Neuronal stem cell (in vitro differentiated cells): ENCODE measurements at regions not wholly inside any gene's neighbourhood (a gene's known extent, or its start where the extent isn't known, plus 50 kb on each side); places are given as distances from the start of the nearest gene placed in this dataset.

Source experiments
- DNase-seq: peaks from one replicate; pipeline ENCODE4 v3.0.0-alpha.2; 2013; ENCODE audit warnings: low spot score
- H2AFZ ChIP-seq: one replicate; pipeline ENCODE4 v1.6.1; 2013; ENCODE audit warnings: mild to moderate bottlenecking, low read length, inconsistent platforms
- H2AK5ac ChIP-seq: 2 replicates; pipeline ENCODE4 v1.6.1; 2013; ENCODE audit warnings: low read depth, mild to moderate bottlenecking, inconsistent platforms, low read length, moderate library complexity, mixed read lengths
- H2BK120ac ChIP-seq: 2 replicates; pipeline ENCODE4 v1.6.1; 2013; ENCODE audit warnings: low read depth, mild to moderate bottlenecking, inconsistent platforms, low read length, moderate library complexity, mixed read lengths
- H2BK12ac ChIP-seq: one replicate; pipeline ENCODE4 v1.6.1; 2013; ENCODE audit warnings: low read length, inconsistent platforms
- H2BK15ac ChIP-seq: 2 replicates; pipeline ENCODE4 v1.6.1; 2013; ENCODE audit warnings: mild to moderate bottlenecking, low read length, inconsistent platforms, mixed read lengths
- H2BK5ac ChIP-seq: one replicate; pipeline ENCODE4 v1.6.1; 2013; ENCODE audit warnings: inconsistent platforms, mild to moderate bottlenecking, low read length, moderate library complexity
- H3K14ac ChIP-seq: one replicate; pipeline ENCODE4 v1.6.1; 2013; ENCODE audit warnings: low read length, inconsistent platforms
- H3K18ac ChIP-seq: 2 replicates; pipeline ENCODE4 v1.6.1; 2013; ENCODE audit warnings: low read length, inconsistent platforms
- H3K23ac ChIP-seq: 2 replicates; pipeline ENCODE4 v1.6.1; 2013; ENCODE audit warnings: low read depth, mild to moderate bottlenecking, mixed read lengths, low read length, inconsistent platforms; ENCODE audit not compliant: poor library complexity
- H3K27ac ChIP-seq: replicated peaks from 3 replicates; pipeline ENCODE4 v1.5.1; 2013; ENCODE audit warnings: low read length, inconsistent platforms
- H3K27me3 ChIP-seq, 3 experiments: 2 replicates each; pipeline ENCODE4 v1.6.1; 2013; ENCODE audit warnings: low read length in 3 of 3, mild to moderate bottlenecking in 2 of 3, inconsistent platforms in 1 of 3, low read depth in 1 of 3, mixed read lengths in 1 of 3, moderate library complexity in 1 of 3; ENCODE audit not compliant: control insufficient read depth in 3 of 3, insufficient read depth in 3 of 3
- H3K36me3 ChIP-seq, 2 donors: replicated peaks in 1 of 2; 2 replicates each; pipeline ENCODE4 v1.6.1; 2013; ENCODE audit warnings: low read length in 2 of 2; ENCODE audit not compliant: control insufficient read depth in 2 of 2, insufficient read depth in 2 of 2
- H3K4ac ChIP-seq: 2 replicates; pipeline ENCODE4 v1.6.1; 2013; ENCODE audit warnings: inconsistent platforms, mild to moderate bottlenecking, low read length, moderate library complexity
- H3K4me1 ChIP-seq, 2 donors: 1 replicate in 1 of 2; 2 replicates in 1 of 2; pipeline ENCODE4 v1.6.1; 2013; ENCODE audit warnings: low read length in 2 of 2, low read depth in 1 of 2; ENCODE audit not compliant: control insufficient read depth in 2 of 2, insufficient read depth in 1 of 2
- H3K4me2 ChIP-seq: one replicate; pipeline ENCODE4 v1.6.1; 2013; ENCODE audit warnings: mild to moderate bottlenecking, low read length, inconsistent platforms; ENCODE audit not compliant: insufficient read depth, poor library complexity, severe bottlenecking
- H3K4me3 ChIP-seq, 2 donors: 2 replicates each; pipeline ENCODE4 v1.5.1; 2013; ENCODE audit warnings: low read length in 2 of 2, mild to moderate bottlenecking in 2 of 2, inconsistent platforms in 1 of 2, moderate library complexity in 1 of 2
- H3K79me1 ChIP-seq: one replicate; pipeline ENCODE4 v1.6.1; 2013; ENCODE audit warnings: low read depth, mild to moderate bottlenecking, inconsistent platforms, low read length, moderate library complexity
- H3K9ac ChIP-seq: one replicate; pipeline ENCODE4 v1.6.1; 2013; ENCODE audit warnings: mild to moderate bottlenecking, low read depth, low read length, inconsistent platforms; ENCODE audit not compliant: poor library complexity
- H3K9me3 ChIP-seq, 2 donors: replicated peaks in 1 of 2; 2 replicates each; pipeline versions ENCODE3 to v1.6.1; 2013; ENCODE audit warnings: low read length in 2 of 2, mild to moderate bottlenecking in 2 of 2, inconsistent platforms in 1 of 2, low read depth in 1 of 2, mixed read lengths in 1 of 2, moderate library complexity in 1 of 2; ENCODE audit not compliant: control insufficient read depth in 2 of 2, insufficient read depth in 1 of 2
- H4K8ac ChIP-seq: one replicate; pipeline ENCODE4 v1.6.1; 2013; ENCODE audit warnings: low read depth, mild to moderate bottlenecking, inconsistent platforms, low read length, moderate library complexity
- H4K91ac ChIP-seq: one replicate; pipeline ENCODE4 v1.6.1; 2013; ENCODE audit warnings: low read length, low read depth, mild to moderate bottlenecking, inconsistent platforms; ENCODE audit not compliant: poor library complexity
- WGBS, 2 donors: extraction: QIAGEN DNeasy Blood & Tissue Kit; methylation state at CpG; one replicate each; pipeline ENCODE4 v1.1.7; 2013; ENCODE audit warnings: missing lambda C conversion rate in 2 of 2, mixed read lengths in 1 of 2; ENCODE audit not compliant: insufficient read length in 2 of 2, insufficient replicate concordance in 1 of 2; ENCODE audit errors: extremely low coverage in 2 of 2; 5-methylcytosine and 5-hydroxymethylcytosine counted together

- Histone ChIP-seq H3K14ac (no peak overlapping the region), H3K4me3 (no peak overlapping the region), H2AFZ (no peak overlapping the region), H3K23ac (no peak overlapping the region), H2BK120ac (no peak overlapping the region), H3K4me2 (no peak overlapping the region), H2BK15ac (no peak overlapping the region), H2AK5ac (no peak overlapping the region), H3K9ac (no peak overlapping the region), H3K27me3 (no peaks in the 10 kb centered on the region), H2BK5ac (no peak overlapping the region), H3K36me3 (no peaks in the 10 kb centered on the region), H2BK12ac (no peak overlapping the region), H3K18ac (no peak overlapping the region), H3K79me1 (no peaks in the 10 kb centered on the region), H3K4ac (no peak overlapping the region), H3K9me3 (peaks cover 0 to 2% of the 10 kb centered on the region in 2 donors), H4K8ac (no peak overlapping the region), H4K91ac (no peak overlapping the region), H3K4me1 (peaks cover 4 to 15% of the 10 kb centered on the region in 2 donors), H3K27ac (no peak overlapping the region)
- no peak for DNase-seq
- WGBS, 2 donors = no CpG with 5 or more reads among the region's 13 CpGs
These were observed 591.4 kb downstream of the CCDC171 start for GRCh38 chr9:16143947-16144890.

- Histone ChIP-seq H3K4me3 (no peak overlapping the region), H3K4me2 (no peak overlapping the region), H3K79me1 (no peaks in the 10 kb centered on the region), H3K4ac (no peak overlapping the region), H3K27ac (no peak overlapping the region), H3K14ac (no peak overlapping the region), H2AK5ac (peak overlapping the region; percentile 33), H3K18ac (peak overlapping the region; percentile 53), H2BK12ac (no peak overlapping the region), H4K91ac (no peak overlapping the region), H2BK120ac (no peak overlapping the region), H3K9ac (no peak overlapping the region), H4K8ac (no peak overlapping the region), H2BK5ac (no peak overlapping the region), H3K9me3 (peaks cover 0 to 2% of the 10 kb centered on the region in 2 donors), H3K27me3 (no peaks in the 10 kb centered on the region), H3K36me3 (no peaks in the 10 kb centered on the region), H2AFZ (no peak overlapping the region), H3K4me1 (peaks cover 4 to 15% of the 10 kb centered on the region in 2 donors), H3K23ac (no peak overlapping the region), H2BK15ac (no peak overlapping the region)
- no CpG with 5 or more reads among the region's 8 CpGs for WGBS, 2 donors
- no peak for DNase-seq
These were observed 592.5 kb downstream of the CCDC171 start for GRCh38 chr9:16145196-16145950.

GRCh38 chr9:16147726-16148125, 594.9 kb downstream of the CCDC171 start:
- Histone ChIP-seq H3K27me3 (no peaks in the 10 kb centered on the region), H3K18ac (peak overlapping the region; percentile 1)

GRCh38 chr9:16150501-16150900, 597.7 kb downstream of the CCDC171 start:
- no peak for DNase-seq
- Histone ChIP-seq H2BK12ac (no peak overlapping the region), H4K8ac (no peak overlapping the region), H2AK5ac (no peak overlapping the region), H3K27me3 (no peaks in the 10 kb centered on the region), H3K4me1 (peaks cover 9 to 36% of the 10 kb centered on the region in 2 donors), H3K18ac (no peak overlapping the region), H3K79me1 (no peaks in the 10 kb centered on the region), H2BK120ac (no peak overlapping the region), H4K91ac (no peak overlapping the region), H3K27ac (no peak overlapping the region), H3K9ac (no peak overlapping the region), H2BK5ac (no peak overlapping the region), H3K4ac (no peak overlapping the region), H3K4me2 (no peak overlapping the region), H2AFZ (no peak overlapping the region), H3K36me3 (no peaks in the 10 kb centered on the region), H3K4me3 (no peak overlapping the region), H2BK15ac (no peak overlapping the region), H3K9me3 (no peaks in the 10 kb centered on the region), H3K23ac (no peak overlapping the region), H3K14ac (no peak overlapping the region)
- no CpG with 5 or more reads among the region's 4 CpGs for WGBS, 2 donors

More at GRCh38 chr9:16147726-16148125, 594.9 kb downstream of the CCDC171 start:
- Histone ChIP-seq H3K4ac (no peak overlapping the region), H3K79me1 (no peaks in the 10 kb centered on the region), H2AK5ac (no peak overlapping the region), H3K9me3 (no peaks in the 10 kb centered on the region), H3K4me2 (no peak overlapping the region), H4K91ac (no peak overlapping the region), H2BK12ac (no peak overlapping the region), H3K23ac (no peak overlapping the region), H2BK120ac (peak overlapping the region; percentile 50), H4K8ac (no peak overlapping the region), H3K9ac (no peak overlapping the region), H2BK5ac (no peak overlapping the region), H3K36me3 (no peaks in the 10 kb centered on the region), H2AFZ (no peak overlapping the region), H3K14ac (no peak overlapping the region), H2BK15ac (no peak overlapping the region), H3K27ac (no peak overlapping the region), H3K4me3 (no peak overlapping the region), H3K4me1 (peaks cover 5 to 22% of the 10 kb centered on the region in 2 donors)
- no CpG with 5 or more reads among the region's 7 CpGs for WGBS, 2 donors
- DNase-seq = no peak
